ENCODE measurements at regions not wholly inside any gene's neighbourhood (a gene's known extent, or its start where the extent isn't known, plus 50 kb on each side); places are given as distances from the start of the nearest gene placed in this dataset.

GRCh38 chr5:123717139-123717538 is 205.2 kb downstream of the CSNK1G3 start:
- TF ChIP-seq CTCF (IDR thresholded peaks at IDR 0.05) (no peak), POLR2A (IDR thresholded peaks at IDR 0.05) (no peak)
